SU-DHL-6 (cell line): ENCODE measurements at regions not wholly inside any gene's neighbourhood (a gene's known extent, or its start where the extent isn't known, plus 50 kb on each side); places are given as distances from the start of the nearest gene placed in this dataset.

Source experiments
- CTCF ChIP-seq: fragments of 200-600 bp; sonication (generic); IDR thresholded peaks from one replicate; pipeline ENCODE4 v1.5.1; 2017; ENCODE audit warnings: antibody characterized with exemption, mild to moderate bottlenecking, low read length, moderate library complexity; ENCODE audit not compliant: insufficient read depth, poor library complexity, severe bottlenecking
- EZH2phosphoT487 ChIP-seq: fragments of 200-600 bp; sonication (generic), shearing (Covaris generic); conservative IDR thresholded peaks from 2 replicates; pipeline ENCODE4 v1.6.1; 2018; ENCODE audit warnings: mild to moderate bottlenecking, antibody characterized with exemption, low read length, moderate library complexity, mixed read lengths

- TF ChIP-seq CTCF: no peak
- no peak for TF ChIP-seq EZH2phosphoT487
Measured at GRCh38 chr20:11190741-11191140, 516.9 kb upstream of the JAG1 start.
